D721Med (cell line): ENCODE measurements at regions not wholly inside any gene's neighbourhood (a gene's known extent, or its start where the extent isn't known, plus 50 kb on each side); places are given as distances from the start of the nearest gene placed in this dataset.

Experiments used
- DNase-seq: peaks from one replicate; pipeline ENCODE4 v3.0.0; 2011; ENCODE audit warnings: low spot score; ENCODE audit not compliant: insufficient read length
- FAIRE-seq: peaks from 2 replicates; lab custom pipeline; 2011; peaks lifted over from hg19 to GRCh38; lab: Jason Lieb, UNC
- CTCF ChIP-seq: IDR thresholded peaks from 2 replicates; pipeline ENCODE4 v1.5.1; 2012; ENCODE audit warnings: mild to moderate bottlenecking, control low read depth; ENCODE audit not compliant: insufficient read depth; ENCODE audit errors: missing control alignments

GRCh38 chr14:44131861-44132260 is 375.2 kb downstream of the FSCB start:
- no peak for FAIRE-seq
- DNase-seq, result no peak
- TF ChIP-seq CTCF, result no peak

- no peak for DNase-seq
- TF ChIP-seq CTCF, result no peak
- no peak for FAIRE-seq
These were observed 393.0 kb downstream of the FSCB start for GRCh38 chr14:44113769-44114730.

- FAIRE-seq, result no peak
- no peak for TF ChIP-seq CTCF
- no peak for DNase-seq
These were observed 394.2 kb downstream of the FSCB start for GRCh38 chr14:44112774-44113460.

GRCh38 chr14:44109036-44109435 is 398.0 kb downstream of the FSCB start:
- FAIRE-seq (no peak), DNase-seq (no peak)
- no peak for TF ChIP-seq CTCF

- TF ChIP-seq CTCF, result no peak
- no peak for FAIRE-seq
- no peak for DNase-seq
These were observed 398.5 kb downstream of the FSCB start for GRCh38 chr14:44108601-44109000.

- TF ChIP-seq CTCF, result no peak
- no peak for DNase-seq
- FAIRE-seq, result no peak
These were observed 399.9 kb downstream of the FSCB start for GRCh38 chr14:44107156-44107555.
